Glutamatergic neuron (in vitro differentiated cells): ENCODE measurements at regions not wholly inside any gene's neighbourhood (a gene's known extent, or its start where the extent isn't known, plus 50 kb on each side); places are given as distances from the start of the nearest gene placed in this dataset.

Experiments used
- DNase-seq: peaks from one replicate; pipeline ENCODE4 v3.0.0; 2022
- H3K27ac Mint-ChIP-seq: one replicate; pipeline ENCODE4 v1.8.0; 2020; ENCODE audit warnings: mild to moderate bottlenecking, mixed read lengths, inconsistent platforms; ENCODE audit not compliant: unreplicated experiment
- H3K27me3 Mint-ChIP-seq: one replicate; pipeline ENCODE4 v1.8.0; 2020; ENCODE audit warnings: mild to moderate bottlenecking, moderate library complexity, mixed read lengths, inconsistent platforms; ENCODE audit not compliant: unreplicated experiment
- H3K36me3 Mint-ChIP-seq: one replicate; pipeline ENCODE4 v1.8.0; 2020; ENCODE audit warnings: mild to moderate bottlenecking, mixed read lengths, inconsistent platforms; ENCODE audit not compliant: unreplicated experiment
- H3K4me1 Mint-ChIP-seq: one replicate; pipeline ENCODE4 v1.8.0; 2020; ENCODE audit warnings: mild to moderate bottlenecking, low read depth, mixed read lengths, inconsistent platforms; ENCODE audit not compliant: unreplicated experiment
- H3K4me3 Mint-ChIP-seq: one replicate; pipeline ENCODE4 v1.8.0; 2020; ENCODE audit warnings: mild to moderate bottlenecking, mixed read lengths, inconsistent platforms; ENCODE audit not compliant: unreplicated experiment
- H3K9me3 Mint-ChIP-seq: one replicate; pipeline ENCODE4 v1.8.0; 2020; ENCODE audit warnings: mild to moderate bottlenecking, moderate library complexity, mixed read lengths, inconsistent platforms; ENCODE audit not compliant: unreplicated experiment
- TF ChIP-seq, protein P1 (sequence below): fragments of 200-600 bp; sonication (generic); IDR thresholded peaks from one replicate; pipeline ENCODE4 v1.5.0; 2021; ENCODE audit not compliant: partially characterized antibody, unreplicated experiment

DNA sequence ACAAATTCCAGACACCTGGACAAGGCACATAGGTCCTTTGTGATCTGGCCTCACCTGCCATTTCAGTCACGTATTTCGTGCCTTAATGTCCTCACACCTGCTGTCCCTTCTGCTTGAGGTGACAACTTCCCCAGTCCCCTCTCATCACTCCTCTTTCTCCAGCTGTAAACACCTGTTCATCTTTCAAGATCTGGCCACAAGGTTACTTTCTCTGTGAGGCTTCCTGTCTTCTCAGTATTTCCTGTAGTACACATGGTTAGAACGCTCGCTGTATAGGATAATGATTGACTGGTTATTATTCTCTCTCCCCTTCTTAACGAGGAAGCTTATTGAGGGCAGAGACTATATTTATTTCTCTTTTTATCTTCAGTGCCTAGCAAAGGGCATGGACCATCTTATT is 74.5 kb upstream of the PMFBP1 start:
- no peak for DNase-seq
- H3K4me1 Mint-ChIP-seq: no peaks in the 10 kb centered on the region
- no peaks in the 10 kb centered on the region for H3K9me3 Mint-ChIP-seq
- H3K4me3 Mint-ChIP-seq: no peak overlapping the region
- H3K36me3 Mint-ChIP-seq: no peaks in the 10 kb centered on the region
- TF ChIP-seq, protein P1, sequence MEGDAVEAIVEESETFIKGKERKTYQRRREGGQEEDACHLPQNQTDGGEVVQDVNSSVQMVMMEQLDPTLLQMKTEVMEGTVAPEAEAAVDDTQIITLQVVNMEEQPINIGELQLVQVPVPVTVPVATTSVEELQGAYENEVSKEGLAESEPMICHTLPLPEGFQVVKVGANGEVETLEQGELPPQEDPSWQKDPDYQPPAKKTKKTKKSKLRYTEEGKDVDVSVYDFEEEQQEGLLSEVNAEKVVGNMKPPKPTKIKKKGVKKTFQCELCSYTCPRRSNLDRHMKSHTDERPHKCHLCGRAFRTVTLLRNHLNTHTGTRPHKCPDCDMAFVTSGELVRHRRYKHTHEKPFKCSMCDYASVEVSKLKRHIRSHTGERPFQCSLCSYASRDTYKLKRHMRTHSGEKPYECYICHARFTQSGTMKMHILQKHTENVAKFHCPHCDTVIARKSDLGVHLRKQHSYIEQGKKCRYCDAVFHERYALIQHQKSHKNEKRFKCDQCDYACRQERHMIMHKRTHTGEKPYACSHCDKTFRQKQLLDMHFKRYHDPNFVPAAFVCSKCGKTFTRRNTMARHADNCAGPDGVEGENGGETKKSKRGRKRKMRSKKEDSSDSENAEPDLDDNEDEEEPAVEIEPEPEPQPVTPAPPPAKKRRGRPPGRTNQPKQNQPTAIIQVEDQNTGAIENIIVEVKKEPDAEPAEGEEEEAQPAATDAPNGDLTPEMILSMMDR: no peak
- peaks cover 3% of the 10 kb centered on the region for H3K27me3 Mint-ChIP-seq
- H3K27ac Mint-ChIP-seq: no peak overlapping the region

DNA sequence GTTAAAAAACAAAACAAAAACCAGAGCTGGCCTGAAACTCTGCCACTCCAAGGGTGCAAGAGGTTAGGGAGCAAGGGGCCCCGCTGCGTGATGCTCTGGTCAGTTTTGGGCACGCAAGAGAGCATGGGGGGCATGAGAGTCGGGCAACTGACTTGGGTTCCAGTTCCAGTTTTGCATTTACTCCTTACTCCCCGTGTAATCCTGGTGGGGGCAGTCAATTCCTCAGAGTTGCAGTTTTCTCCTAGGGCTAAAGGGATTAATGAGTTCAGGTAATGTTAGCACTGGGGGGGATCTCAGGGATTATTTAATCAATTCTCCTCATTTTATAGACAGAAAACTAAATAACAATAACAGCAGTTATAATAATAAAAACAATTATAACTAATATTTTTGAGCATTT is 72.9 kb upstream of the PMFBP1 start:
- Mint-ChIP-seq H3K9me3 (no peaks in the 10 kb centered on the region), H3K27me3 (peaks cover 3% of the 10 kb centered on the region), H3K36me3 (no peaks in the 10 kb centered on the region), H3K4me1 (no peaks in the 10 kb centered on the region), H3K4me3 (no peak overlapping the region), H3K27ac (no peak overlapping the region)
- no peak for DNase-seq
- TF ChIP-seq, protein P1: no peak

DNA sequence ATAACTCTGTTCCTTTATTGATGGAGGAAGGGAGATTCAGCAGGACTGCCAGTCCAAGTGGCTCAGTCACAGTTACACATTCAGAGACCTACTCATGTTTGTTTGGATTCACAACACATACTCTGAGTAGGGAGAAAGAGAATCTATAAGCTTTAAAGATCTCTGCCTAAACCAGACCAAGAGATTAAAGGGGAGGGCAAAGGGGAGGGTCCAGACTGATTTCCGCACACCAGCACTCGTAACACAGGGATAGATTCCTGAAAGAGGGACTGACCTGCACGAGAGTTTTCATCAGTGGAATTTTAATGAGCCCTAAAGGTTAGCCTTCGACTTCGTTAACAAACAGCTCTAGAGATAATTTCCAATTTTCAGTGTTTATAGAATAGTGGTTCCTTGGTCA is 71.7 kb upstream of the PMFBP1 start:
- Mint-ChIP-seq H3K36me3 (no peaks in the 10 kb centered on the region), H3K27me3 (peaks cover 3% of the 10 kb centered on the region), H3K9me3 (no peaks in the 10 kb centered on the region), H3K4me1 (no peaks in the 10 kb centered on the region), H3K27ac (no peak overlapping the region), H3K4me3 (no peak overlapping the region)
- DNase-seq: no peak
- TF ChIP-seq, protein P1: no peak

DNA sequence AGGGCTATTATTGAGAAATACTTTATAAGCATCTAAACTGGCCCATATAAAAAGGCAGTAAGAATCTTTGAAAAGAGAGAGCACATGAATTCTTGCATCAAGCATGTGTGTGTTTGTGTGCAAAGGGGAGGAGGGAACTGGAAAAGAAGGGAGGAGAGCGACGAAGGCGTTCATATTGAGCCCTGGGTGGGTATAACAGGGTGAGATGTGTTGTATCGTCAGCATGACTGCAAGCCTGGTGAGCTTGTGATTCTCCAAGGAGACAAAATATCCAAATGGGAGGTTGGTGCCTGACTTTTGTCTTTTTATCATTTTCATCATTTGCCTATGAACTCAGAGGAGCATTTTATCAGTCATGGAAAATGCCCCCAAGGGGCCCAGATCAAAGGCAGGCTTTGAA is 70.8 kb upstream of the PMFBP1 start:
- Mint-ChIP-seq H3K27me3 (peaks cover 3% of the 10 kb centered on the region), H3K27ac (no peak overlapping the region), H3K4me1 (no peaks in the 10 kb centered on the region), H3K36me3 (no peaks in the 10 kb centered on the region), H3K9me3 (no peaks in the 10 kb centered on the region), H3K4me3 (no peak overlapping the region)
- no peak for DNase-seq
- TF ChIP-seq, protein P1: no peak

DNA sequence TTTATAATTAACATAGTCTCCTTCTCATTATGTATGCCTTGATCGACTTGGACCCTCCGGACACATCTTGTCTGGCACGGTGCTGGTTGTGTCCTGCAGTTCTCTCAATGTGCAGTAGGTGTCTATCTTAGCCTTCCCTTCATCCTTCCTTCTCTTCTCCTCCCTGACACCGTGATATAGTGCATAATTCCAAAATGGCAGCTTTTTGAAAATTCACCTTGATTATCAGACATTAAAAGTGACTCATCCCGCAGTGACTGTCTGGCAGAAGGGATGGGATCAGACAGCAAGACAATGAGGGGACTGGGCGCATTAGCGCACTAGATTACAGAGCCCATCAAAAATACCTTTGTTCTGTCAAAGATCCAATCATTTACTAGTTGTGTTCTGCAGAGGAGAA is 70.0 kb upstream of the PMFBP1 start:
- H3K4me3 Mint-ChIP-seq: no peak overlapping the region
- no peaks in the 10 kb centered on the region for H3K4me1 Mint-ChIP-seq
- no peak overlapping the region for H3K27ac Mint-ChIP-seq
- TF ChIP-seq, protein P1: peak; percentile 76
- no peaks in the 10 kb centered on the region for H3K36me3 Mint-ChIP-seq
- peaks cover 3% of the 10 kb centered on the region for H3K27me3 Mint-ChIP-seq
- H3K9me3 Mint-ChIP-seq: no peaks in the 10 kb centered on the region
- peak; percentile 34 for DNase-seq
